ENCODE measurements at regions not wholly inside any gene's neighbourhood (a gene's known extent, or its start where the extent isn't known, plus 50 kb on each side); places are given as distances from the start of the nearest gene placed in this dataset.

DNA sequence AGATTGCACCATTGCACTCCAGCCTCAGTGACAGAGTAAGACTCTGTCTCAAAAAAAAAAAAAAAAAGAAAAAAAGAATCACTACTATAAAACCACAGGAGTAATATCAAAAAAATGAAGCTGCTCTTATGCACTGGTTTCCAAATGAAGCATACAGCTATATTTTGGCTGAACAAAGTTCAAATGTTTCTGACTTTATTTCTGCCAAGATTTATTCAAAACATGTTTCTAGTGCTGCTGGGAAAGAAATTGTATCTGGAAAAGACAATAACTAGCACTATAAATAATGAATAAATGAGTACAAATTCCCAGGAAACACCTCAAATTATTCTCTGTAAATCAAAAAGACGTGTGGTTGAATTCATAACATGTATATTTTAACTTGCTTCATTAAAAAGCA, 102.5 kb upstream of the MME start:
- intact Hi-C loops (cut with DNase I), result no loop called here
- ATAC-seq (ENCODE audit: poor library complexity), result no peak
- DNase-seq, result no peak

DNA sequence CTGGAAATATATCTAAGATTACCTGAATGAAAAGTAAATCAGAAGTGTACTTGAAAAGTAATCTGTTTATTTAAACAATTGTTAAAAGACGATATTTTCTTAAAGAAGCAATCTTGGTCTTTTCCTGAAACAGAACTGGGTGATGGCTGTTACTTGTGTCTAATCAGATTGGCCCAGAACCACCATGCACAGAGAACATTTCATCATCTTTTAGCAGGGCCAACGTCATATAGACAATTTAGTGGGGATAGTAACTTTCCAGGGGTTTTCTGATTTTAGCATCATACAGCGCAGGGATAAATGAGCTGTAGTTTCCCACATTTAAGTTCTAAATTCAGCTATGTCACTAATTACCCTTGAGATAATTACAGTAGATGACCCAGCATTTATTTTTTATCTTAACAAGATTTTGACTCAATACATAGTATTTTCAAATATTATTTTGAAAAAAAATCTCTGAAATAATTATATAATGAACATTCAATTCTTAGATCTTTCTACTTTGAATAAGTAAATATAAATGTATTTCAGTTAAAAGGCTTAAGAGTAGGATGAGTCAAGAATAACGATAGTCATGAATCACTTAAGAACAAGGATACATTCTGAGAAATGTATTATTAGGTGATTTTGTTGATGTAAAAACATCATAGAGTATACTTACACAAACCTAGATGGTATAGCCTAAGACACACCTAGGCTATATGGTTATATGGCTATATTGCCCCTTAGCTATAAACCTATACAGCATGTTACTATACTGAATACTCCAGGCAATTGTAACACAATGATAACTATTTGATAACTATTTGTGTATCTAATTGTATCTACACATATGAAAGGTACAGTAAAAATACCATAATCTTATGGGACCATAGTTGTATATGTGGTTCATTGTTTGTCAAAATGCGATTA, 103.8 kb upstream of the MME start:
- no peak for DNase-seq
- intact Hi-C loops (cut with DNase I), result no loop called here
- ATAC-seq (ENCODE audit: poor library complexity), result no peak

DNA sequence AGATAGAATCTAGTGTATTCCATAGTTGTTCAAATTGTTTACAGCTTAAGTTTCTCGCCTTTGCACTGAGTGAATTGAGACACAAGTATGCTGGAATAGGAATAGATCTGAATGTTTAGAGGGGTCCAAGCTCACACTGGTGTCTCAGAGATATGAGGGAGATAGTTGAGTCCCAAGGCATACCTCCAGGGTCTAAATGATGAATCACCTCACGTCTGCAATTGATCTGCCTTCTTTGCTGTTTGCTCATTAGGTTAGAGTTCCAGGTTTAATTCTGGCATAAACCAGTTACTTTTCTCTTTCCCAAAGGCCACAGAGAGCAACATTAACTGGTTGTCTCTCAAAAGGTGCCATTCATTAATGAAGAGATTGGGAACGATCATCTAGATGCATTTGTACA, 106.3 kb upstream of the MME start:
- intact Hi-C loops (cut with DNase I), result no loop called here
- DNase-seq, result no peak
- no peak for ATAC-seq (ENCODE audit: poor library complexity)

DNA sequence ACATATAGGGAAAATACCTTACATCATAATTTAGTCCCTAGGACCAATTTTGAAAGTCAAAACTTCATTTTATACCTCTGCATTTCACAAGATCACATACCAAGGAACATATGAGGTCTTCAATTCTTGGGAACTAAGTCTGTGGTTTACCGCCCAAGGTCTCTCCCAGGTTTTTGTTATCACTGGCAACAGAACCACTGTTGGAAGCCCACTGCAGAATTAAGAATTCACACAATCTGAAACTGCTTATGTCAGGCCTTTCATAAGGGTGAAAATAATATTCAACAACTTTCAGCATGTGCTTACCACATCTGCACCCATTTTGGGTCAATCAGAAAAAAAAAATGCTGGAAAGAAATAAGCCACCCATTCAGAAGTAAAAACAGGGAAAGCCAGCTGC, 107.2 kb upstream of the MME start:
- no peak for ATAC-seq (ENCODE audit: poor library complexity)
- intact Hi-C loops (cut with DNase I), result no loop called here
- no peak for DNase-seq

DNA sequence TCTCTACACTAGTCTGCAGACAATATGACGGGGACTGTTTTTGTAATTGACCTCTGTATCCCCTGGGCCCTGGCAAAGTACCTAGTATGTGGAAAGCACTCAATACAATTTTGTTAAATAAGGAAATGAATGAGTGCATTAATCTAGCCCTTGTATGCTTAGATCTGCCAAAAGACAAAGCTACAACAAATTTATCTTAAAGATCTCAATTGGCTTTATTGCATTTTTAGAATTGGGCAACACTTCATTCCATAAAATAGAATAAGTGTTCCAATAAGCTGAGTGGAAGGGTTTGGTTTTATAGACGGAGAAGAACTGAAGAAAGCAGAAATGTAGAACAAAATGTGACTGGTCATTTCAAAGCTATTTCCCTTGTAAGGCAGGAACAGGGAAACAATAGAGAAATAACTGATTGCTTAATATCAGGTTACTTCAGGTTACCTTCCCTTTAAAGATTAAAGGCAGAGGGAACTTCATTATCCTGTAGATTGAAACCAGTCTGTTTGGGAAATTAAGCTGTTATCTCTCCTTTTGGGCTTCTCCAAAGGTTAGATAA, 108.3 kb upstream of the MME start:
- no peak for DNase-seq
- intact Hi-C loops (cut with DNase I), result no loop called here
- no peak for ATAC-seq (ENCODE audit: poor library complexity)

DNA sequence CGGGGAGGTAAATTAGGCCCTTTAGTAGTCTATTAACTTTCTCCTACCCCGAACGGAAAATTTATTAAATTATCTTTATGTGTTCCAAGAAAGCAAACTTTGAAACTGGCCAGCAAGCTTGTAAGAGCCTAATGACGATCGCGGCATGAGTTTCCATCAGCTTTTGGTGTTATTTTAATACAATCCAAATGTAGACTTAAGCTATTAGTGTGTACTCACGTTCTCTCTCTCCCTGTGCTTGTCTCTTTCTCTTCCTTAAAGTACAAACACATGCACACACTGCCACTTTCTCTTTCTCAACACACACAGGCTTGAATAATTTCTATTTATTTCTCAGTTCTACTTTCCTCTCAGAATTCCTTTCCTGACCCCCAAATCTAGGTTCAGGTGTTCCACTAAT, 108.8 kb upstream of the MME start:
- intact Hi-C loops (cut with DNase I), result no loop called here
- no peak for ATAC-seq (ENCODE audit: poor library complexity)
- no peak for DNase-seq

DNA sequence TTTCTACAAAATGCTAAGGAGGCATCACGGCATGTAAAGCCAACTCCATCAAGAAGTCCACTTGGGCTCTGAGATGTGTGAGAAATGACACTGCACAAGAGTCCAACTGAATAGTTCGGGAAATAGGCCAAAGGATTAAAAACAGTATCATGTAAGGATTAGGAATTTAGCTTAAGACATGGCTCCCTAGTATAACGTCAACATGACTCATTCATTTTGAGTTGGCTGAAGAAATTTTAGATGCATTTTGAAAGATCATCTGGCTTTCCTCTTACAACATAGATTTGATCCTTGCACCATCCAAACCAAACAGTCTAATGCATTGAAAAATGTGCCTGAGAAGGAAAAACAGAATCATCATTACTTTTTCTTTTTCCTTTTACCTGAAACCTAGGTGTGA, 109.3 kb upstream of the MME start:
- intact Hi-C loops (cut with DNase I), result no loop called here
- no peak for DNase-seq
- ATAC-seq (ENCODE audit: poor library complexity), result no peak

DNA sequence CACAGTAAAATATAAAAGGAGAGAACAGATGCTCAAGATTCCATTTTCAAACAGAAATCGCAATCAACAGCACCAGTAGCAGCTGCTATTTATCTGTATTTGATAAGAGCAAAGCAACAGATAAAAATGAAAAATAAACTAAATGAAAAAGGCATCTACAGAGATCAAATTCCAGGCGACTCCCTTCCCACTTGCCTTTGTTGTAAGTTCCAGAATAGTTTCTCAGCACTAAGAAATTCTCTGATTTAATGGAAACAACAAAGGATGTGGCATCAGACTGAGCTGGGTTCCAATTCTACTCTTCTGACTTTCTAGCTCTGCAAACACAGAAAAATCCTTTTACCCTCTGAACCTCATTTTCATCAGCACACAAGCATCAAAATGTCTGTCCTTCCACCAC, 110.8 kb upstream of the MME start:
- intact Hi-C loops (cut with DNase I), result no loop called here
- no peak for ATAC-seq (ENCODE audit: poor library complexity)
- DNase-seq, result no peak

DNA sequence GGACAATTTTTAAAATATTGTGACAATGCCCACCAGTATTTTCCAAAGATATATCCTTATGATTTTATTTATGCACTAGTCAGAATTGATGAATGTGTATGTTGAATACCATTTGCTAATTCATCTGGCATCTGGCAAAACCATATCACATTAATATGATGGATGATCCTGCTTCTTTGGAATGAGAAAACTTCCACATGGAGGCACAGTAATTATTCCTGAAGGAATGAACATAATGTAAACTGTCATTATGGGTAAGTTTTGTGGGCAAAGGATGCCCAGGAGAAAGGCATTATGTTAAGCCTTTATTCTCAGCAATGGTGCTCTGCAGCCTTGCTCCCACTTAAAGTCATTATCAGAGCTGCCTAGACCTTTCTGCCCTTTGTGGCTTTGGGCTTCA, 113.0 kb upstream of the MME start:
- no peak for ATAC-seq (ENCODE audit: poor library complexity)
- intact Hi-C loops (cut with DNase I), result no loop called here
- DNase-seq, result no peak

DNA sequence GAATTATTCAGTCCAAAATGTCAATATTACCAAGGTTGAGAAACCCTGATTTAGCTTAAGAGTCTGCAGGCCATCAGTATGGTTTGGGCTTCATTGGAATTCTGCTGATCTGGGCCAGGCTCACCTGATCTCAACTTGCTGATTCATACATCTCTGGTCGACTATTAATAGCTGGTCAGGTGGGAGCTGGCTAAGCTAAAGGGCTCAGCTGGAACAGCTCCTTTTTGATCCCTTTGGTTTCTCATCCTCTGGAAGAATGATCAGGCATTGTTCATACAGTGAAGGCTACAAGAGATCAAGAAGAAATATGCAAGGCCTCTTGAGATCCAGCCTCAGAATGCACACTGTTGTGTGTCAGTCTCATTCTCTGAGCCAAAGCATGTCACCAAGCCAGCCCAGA, 123.3 kb upstream of the MME start:
- DNase-seq (no peak), ATAC-seq (ENCODE audit: poor library complexity) (no peak)
- intact Hi-C loops (cut with DNase I), result no loop called here

DNA sequence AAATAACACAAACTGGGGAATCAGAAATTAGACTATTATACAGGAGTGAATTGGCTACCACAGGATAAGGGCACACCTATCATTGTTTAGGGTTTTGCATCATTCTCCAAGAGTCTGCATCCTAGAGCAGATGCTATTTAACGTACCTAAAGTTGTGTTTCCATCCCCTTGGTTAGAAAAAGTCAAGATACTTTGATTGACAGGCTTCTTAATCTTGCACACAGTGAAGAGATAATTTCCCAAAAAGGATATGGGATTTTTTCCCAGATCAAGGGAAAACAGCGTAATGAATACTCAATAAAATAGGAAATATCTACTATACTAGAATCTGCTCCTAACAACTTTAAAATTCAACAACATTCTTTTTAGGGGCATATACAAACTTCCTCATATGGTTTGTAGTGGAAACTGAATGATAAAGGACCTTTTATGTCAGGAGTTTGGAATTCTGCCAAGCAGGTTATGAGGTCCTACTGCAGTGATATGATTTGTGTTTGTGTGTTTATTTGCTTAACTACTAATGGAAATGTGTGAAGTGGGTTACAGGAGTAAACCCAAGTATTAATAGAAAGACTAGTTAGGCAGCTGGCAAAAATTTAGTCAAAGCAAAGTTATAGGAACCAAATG, 124.1 kb upstream of the MME start:
- DNase-seq (no peak), ATAC-seq (ENCODE audit: poor library complexity) (no peak)
- intact Hi-C loops (cut with DNase I), result no loop called here

DNA sequence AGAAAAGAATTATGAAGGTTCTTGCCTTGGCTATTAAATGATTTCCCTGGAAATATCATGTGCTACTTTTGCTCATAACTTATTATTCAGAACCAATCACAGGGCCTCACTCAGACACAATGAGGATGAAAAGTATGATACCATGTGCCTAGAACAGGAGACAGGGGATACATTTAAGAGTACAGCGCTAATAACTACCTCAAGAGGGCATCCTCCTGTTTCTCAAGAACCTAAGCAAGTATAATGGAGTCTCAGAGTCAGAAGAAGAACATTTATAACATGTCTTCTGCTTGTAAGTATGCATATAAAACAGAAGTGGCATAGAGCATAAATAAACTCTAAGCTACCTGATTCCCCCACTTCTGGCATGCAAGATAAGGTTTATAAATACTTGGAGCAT, 125.4 kb upstream of the MME start:
- ATAC-seq (ENCODE audit: poor library complexity), result no peak
- no peak for DNase-seq
- intact Hi-C loops (cut with DNase I), result no loop called here

DNA sequence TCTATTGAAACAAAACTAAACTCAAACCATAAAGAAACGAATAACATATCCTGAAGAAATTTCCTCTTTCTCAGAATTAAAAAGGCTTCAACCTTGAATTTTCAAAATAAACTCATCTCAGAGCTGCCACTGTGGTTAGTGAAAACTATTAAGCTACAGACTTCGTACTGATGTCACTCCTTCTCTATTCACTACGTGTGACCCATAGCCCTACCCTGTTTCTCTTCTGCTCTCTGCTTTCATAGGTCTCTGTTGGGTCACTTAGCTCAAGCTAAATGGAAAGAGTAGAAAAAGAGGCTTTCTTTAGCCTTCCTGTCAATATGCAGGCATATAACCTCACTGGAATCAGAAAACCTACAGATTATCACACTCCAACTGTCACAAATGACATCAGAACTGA, 126.6 kb upstream of the MME start:
- intact Hi-C loops (cut with DNase I), result no loop called here
- DNase-seq (no peak), ATAC-seq (ENCODE audit: poor library complexity) (no peak)

DNA sequence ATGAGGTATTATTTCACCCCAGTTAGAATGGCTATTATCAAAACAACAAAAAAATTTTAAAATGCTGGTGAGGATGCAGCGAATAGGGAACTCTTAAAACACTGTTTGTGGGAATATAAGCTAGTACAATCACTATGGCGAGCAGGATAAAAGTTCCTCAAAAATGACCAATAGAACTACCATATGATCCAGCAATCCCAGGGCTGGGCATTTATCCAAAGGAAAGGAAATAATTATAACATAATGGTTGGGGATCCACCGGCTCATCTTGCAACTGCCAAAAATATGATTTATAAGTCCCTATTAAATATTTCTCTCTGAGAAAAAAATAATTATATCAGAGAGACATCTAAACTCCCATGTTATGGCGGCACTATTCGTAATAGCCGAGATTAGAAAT, 127.6 kb upstream of the MME start:
- intact Hi-C loops (cut with DNase I), result no loop called here
- DNase-seq (no peak), ATAC-seq (ENCODE audit: poor library complexity) (no peak)

DNA sequence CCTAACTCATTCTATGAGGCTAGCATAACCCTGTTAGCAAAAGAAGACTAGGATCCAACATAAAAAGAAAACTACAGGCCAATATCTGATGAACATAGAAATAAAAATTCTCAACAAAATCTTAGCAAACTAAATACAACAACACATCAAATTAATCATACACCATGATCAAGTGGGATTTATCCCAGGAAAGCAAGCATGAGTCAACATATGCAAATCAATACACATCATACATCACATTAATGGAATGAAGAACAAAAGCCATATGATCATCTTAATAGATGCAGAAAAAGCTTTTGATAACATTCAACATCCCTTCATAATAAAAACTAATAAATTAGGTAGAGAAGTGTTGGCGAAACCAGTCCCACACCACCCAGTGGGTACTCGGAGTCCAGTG, 136.1 kb upstream of the MME start:
- DNase-seq (no peak), ATAC-seq (ENCODE audit: poor library complexity) (no peak)
- intact Hi-C loops (cut with DNase I), result no loop called here

DNA sequence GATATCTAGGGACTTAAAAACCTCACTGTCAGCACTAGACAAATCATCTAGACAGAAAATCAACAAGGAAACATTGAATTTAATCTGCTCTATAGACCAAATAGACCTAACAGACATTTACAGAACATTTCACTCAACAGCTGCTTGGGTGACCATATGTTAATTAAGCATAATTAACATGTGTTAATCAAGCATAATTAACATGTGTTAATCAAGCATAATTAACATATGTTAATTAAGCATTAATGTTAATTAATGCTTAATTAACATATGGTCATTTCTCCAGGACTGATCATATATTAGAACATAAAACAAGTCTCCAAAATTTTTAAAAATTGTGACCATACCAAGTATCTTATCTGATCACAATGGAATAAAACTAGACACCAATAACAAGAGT, 137.3 kb upstream of the MME start:
- intact Hi-C loops (cut with DNase I), result no loop called here
- DNase-seq, result no peak
- no peak for ATAC-seq (ENCODE audit: poor library complexity)

DNA sequence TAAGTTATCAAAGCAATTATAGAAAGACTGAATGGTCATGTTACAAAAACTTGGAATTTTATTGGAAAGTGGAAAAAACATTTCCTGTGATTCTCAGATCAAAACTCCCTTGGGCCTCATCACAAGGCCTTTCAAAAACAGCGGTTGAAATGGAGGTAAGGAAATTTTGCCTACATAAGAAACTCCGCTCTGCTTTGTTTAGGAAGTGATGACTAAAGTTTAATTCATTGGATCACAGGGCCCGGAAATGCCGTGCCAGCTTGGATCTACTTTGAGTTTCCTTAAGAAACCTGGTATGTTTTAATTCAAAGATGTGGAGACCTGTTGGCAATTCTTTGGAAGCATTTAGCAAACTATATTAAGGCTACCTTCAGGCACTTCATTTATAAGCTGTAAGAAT, 143.9 kb upstream of the MME start:
- ATAC-seq (ENCODE audit: poor library complexity) (no peak), DNase-seq (no peak)
- intact Hi-C loops (cut with DNase I), result no loop called here

DNA sequence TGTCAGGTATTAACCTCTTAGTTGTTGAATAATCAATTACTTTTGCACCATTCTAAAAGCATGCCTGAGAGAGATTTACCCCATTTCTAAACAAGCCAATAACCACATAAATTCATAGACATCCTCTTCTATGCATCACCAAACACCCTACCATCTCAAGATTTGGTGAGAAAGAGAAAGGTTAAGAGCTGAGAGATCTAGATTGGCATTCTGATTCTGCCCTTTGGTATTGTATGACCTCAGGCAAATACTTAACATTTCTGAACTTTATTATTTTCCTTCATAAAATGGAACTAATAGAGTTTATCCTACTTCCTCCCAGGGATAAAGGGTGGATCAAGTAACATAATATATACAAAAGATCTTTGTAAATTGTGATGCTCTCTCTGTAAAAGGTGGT, 146.5 kb upstream of the MME start:
- no peak for ATAC-seq (ENCODE audit: poor library complexity)
- DNase-seq, result no peak
- intact Hi-C loops (cut with DNase I), result no loop called here

DNA sequence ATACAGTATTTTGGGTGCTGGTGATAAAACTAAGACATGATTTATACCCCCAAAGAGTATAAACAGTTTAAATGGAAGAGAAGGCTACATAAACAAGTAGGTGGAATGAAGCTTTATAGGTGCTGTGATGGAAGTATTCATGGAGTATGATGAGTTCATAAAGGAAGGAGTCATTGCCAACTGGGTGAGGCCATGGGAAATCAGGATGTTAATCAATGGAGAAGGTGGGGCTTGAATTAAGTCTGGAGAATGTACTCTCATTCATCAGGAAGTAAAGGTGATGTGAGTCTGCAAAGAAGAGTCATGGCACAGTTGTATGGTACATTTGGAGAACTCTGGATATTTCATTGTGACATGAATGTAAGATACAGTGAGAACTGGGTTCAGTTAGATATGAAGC, 147.5 kb upstream of the MME start:
- no peak for ATAC-seq (ENCODE audit: poor library complexity)
- DNase-seq, result no peak
- intact Hi-C loops (cut with DNase I), result no loop called here

DNA sequence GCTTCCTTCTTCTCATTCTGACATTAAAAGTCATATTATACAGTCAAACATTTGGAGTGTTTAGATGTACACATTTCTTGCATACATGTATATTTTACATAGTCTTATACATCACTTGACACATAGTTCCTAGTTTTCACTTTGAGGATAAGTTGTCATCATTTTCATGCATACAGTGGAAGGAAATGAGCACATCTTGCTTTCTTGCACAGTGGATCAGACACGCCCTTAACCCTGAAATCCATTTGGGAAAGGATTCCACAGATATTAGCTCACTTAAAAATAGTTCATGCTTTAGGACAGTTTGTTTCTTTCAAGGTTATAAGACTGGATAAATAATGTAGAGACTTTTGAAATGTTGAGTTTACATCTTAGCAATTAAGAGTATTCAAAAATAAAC, 148.6 kb upstream of the MME start:
- DNase-seq (no peak), ATAC-seq (ENCODE audit: poor library complexity) (peak; percentile 58)
- intact Hi-C loops (cut with DNase I), result no loop called here

Data from Right ventricle myocardium superior (tissue), 1 donor.